ENCODE measurements at regions not wholly inside any gene's neighbourhood (a gene's known extent, or its start where the extent isn't known, plus 50 kb on each side); places are given as distances from the start of the nearest gene placed in this dataset.

- peaks cover 4 to 14% of the 10 kb centered on the region in 2 donors for H3K9me3 ChIP-seq (replicated peaks in 1 of 2; ENCODE audit: control insufficient read depth in 1 of 2, insufficient read depth in 1 of 2, low read length in 2 of 2)
- H3K27ac Mint-ChIP-seq: no peak overlapping the region
- no peak for DNase-seq
- H3K27me3 Mint-ChIP-seq (ENCODE audit: low read depth in 3 of 3): peaks cover 0 to 3% (median 0%) of the 10 kb centered on the region in 3 donors
- no peak overlapping the region for H2AFZ ChIP-seq (ENCODE audit: insufficient read depth, low read depth, low read length, poor library complexity, severe bottlenecking)
- TF ChIP-seq CTCF (IDR thresholded peaks at IDR 0.05): no peak
- no peaks in the 10 kb centered on the region for H4K20me1 ChIP-seq (ENCODE audit: insufficient read depth, low read length)
- no peak overlapping the region for H3K4me2 ChIP-seq (replicated peaks; ENCODE audit: extremely low read depth, low read length, poor library complexity, severe bottlenecking)
- no peaks in the 10 kb centered on the region for H3K79me2 ChIP-seq (ENCODE audit: insufficient read depth, low read length)
- no peaks in the 10 kb centered on the region for H3K36me3 ChIP-seq (replicated peaks in 1 of 2; ENCODE audit: control insufficient read depth in 1 of 2, insufficient read depth in 2 of 2, low read length in 2 of 2)
- no peak overlapping the region for H3K9ac ChIP-seq (ENCODE audit: insufficient read depth, low read length, poor library complexity, severe bottlenecking)
- H3K27ac ChIP-seq (ENCODE audit: low read depth in 1 of 2, low read length in 2 of 2): no peak overlapping the region
- H3K4me1 Mint-ChIP-seq: no peaks in the 10 kb centered on the region
- no peak overlapping the region for H3K4me3 Mint-ChIP-seq
- H3K36me3 Mint-ChIP-seq: no peaks in the 10 kb centered on the region
- no peaks in the 10 kb centered on the region for H3K27me3 ChIP-seq (ENCODE audit: control insufficient read depth in 2 of 2, insufficient read depth in 2 of 2, low read length in 2 of 2)
- intact Hi-C loops (cut with micrococcal nuclease): no loop called here
- H3K4me1 ChIP-seq (ENCODE audit: control insufficient read depth in 1 of 2, insufficient read depth in 2 of 2, low read length in 2 of 2): no peaks in the 10 kb centered on the region
- no peak overlapping the region for H3K4me3 ChIP-seq (replicated peaks in 1 of 3; ENCODE audit: low read depth in 2 of 3, low read length in 3 of 3)
- H3K9me3 Mint-ChIP-seq: peaks cover 3 to 16% (median 7%) of the 10 kb centered on the region in 7 donors
- 100% methylated on average over 1 of the region's 3 CpGs for WGBS (ENCODE audit: insufficient coverage)
Measured at GRCh38 chr18:27699137-27699536, 477.8 kb downstream of the CDH2 start.

- H3K4me1 Mint-ChIP-seq: no peaks in the 10 kb centered on the region
- no peak overlapping the region for H3K27ac Mint-ChIP-seq
- H3K9me3 Mint-ChIP-seq: peaks cover 1 to 10% (median 6%) of the 10 kb centered on the region in 7 donors
- no peak for DNase-seq
- no peaks in the 10 kb centered on the region for H3K36me3 ChIP-seq (replicated peaks in 1 of 2; ENCODE audit: control insufficient read depth in 1 of 2, insufficient read depth in 2 of 2, low read length in 2 of 2)
- H3K79me2 ChIP-seq (ENCODE audit: insufficient read depth, low read length): no peaks in the 10 kb centered on the region
- intact Hi-C loops (cut with micrococcal nuclease): no loop called here
- no peaks in the 10 kb centered on the region for H3K27me3 ChIP-seq (ENCODE audit: control insufficient read depth in 2 of 2, insufficient read depth in 2 of 2, low read length in 2 of 2)
- no peak overlapping the region for H3K9ac ChIP-seq (ENCODE audit: insufficient read depth, low read length, poor library complexity, severe bottlenecking)
- H3K4me3 ChIP-seq (replicated peaks in 1 of 3; ENCODE audit: low read depth in 2 of 3, low read length in 3 of 3): no peak overlapping the region
- WGBS (ENCODE audit: insufficient coverage): no CpG with 5 or more reads among the region's 2 CpGs
- H3K27me3 Mint-ChIP-seq (ENCODE audit: low read depth in 3 of 3): peaks cover 0 to 1% (median 1%) of the 10 kb centered on the region in 3 donors
- H4K20me1 ChIP-seq (ENCODE audit: insufficient read depth, low read length): no peaks in the 10 kb centered on the region
- H3K27ac ChIP-seq (ENCODE audit: low read depth in 1 of 2, low read length in 2 of 2): no peak overlapping the region
- H3K4me3 Mint-ChIP-seq: no peak overlapping the region
- no peaks in the 10 kb centered on the region for H3K36me3 Mint-ChIP-seq
- TF ChIP-seq CTCF (IDR thresholded peaks at IDR 0.05): no peak
- H2AFZ ChIP-seq (ENCODE audit: insufficient read depth, low read depth, low read length, poor library complexity, severe bottlenecking): no peak overlapping the region
- peaks cover 3 to 4% of the 10 kb centered on the region in 2 donors for H3K9me3 ChIP-seq (replicated peaks in 1 of 2; ENCODE audit: control insufficient read depth in 1 of 2, insufficient read depth in 1 of 2, low read length in 2 of 2)
- no peaks in the 10 kb centered on the region for H3K4me1 ChIP-seq (ENCODE audit: control insufficient read depth in 1 of 2, insufficient read depth in 2 of 2, low read length in 2 of 2)
- no peak overlapping the region for H3K4me2 ChIP-seq (replicated peaks; ENCODE audit: extremely low read depth, low read length, poor library complexity, severe bottlenecking)
Measured at GRCh38 chr18:27696148-27696547, 480.8 kb downstream of the CDH2 start.
